GM12875 (cell line): ENCODE measurements at regions not wholly inside any gene's neighbourhood (a gene's known extent, or its start where the extent isn't known, plus 50 kb on each side); places are given as distances from the start of the nearest gene placed in this dataset.
"Not testable (repeated sequence)": the region's sequence is repeated elsewhere in the genome, so short reads cannot be mapped to it uniquely, and the experiment has no call there.

Source experiments
- H3K4me3 ChIP-seq: one replicate; pipeline ENCODE4 v1.5.1; 2011; ENCODE audit warnings: low read depth, low read length, control low read depth
- CTCF ChIP-seq: IDR thresholded peaks from 2 replicates; pipeline ENCODE4 v1.5.1; 2011; ENCODE audit warnings: low read depth, mild to moderate bottlenecking, control low read depth, inconsistent platforms, low read length, moderate library complexity, borderline replicate concordance; ENCODE audit not compliant: insufficient read depth

- no peak for TF ChIP-seq CTCF
- H3K4me3 ChIP-seq: no peak overlapping the region
Measured at GRCh38 chrX:123087326-123087725, 96.8 kb upstream of the GRIA3 start.

GRCh38 chrX:123088331-123088730 lies 95.7 kb upstream of the GRIA3 start:
- H3K4me3 ChIP-seq: no peak overlapping the region
- TF ChIP-seq CTCF: no peak

DNA sequence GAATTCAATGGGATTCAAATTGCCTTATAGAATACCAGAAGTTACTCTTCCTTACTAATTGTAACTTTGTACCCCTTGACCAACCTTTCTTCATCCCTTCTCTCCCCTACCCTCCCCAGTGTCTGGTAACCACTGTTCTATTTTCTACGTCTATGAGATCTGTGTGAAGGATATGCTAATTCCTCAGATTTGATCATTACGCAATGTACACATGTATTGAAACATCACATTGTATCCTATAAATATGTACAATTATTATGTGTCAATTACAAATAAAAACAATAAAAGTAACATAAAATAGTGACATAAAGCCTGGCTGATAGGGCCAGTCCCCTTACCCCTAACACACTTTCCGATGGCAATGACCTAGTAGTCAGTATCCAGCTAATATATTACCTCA lies 95.1 kb upstream of the GRIA3 start:
- H3K4me3 ChIP-seq: no peak overlapping the region
- TF ChIP-seq CTCF: no peak

GRCh38 chrX:123093792-123094191 lies 90.3 kb upstream of the GRIA3 start:
- no peak for TF ChIP-seq CTCF
- H3K4me3 ChIP-seq: no peak overlapping the region

GRCh38 chrX:123108513-123109427 lies 75.3 kb upstream of the GRIA3 start:
- TF ChIP-seq CTCF: no peak

GRCh38 chrX:123121241-123121640 lies 62.8 kb upstream of the GRIA3 start:
- no peak for TF ChIP-seq CTCF

More at GRCh38 chrX:123108513-123109427, 75.3 kb upstream of the GRIA3 start:
- H3K4me3 ChIP-seq: no peak overlapping the region

DNA sequence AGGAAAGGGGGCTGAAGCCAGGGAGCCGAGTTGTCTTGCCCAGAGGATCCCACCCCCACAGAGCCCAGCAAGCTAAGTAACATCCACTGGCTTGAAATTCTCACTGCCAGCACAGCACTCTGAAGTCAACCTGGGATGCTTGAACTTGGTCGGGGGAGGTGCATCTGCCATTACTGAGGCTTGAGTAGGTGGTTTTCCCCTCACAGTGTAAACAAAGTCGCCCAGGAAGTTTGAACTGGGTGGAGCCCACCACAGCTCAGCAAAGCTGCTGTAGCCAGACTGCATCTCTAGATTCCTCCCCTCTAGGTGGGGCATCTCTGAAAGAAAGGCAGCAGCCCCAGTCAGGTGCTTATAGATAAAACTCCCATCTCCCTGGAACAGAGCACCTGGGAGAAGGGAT lies 54.3 kb upstream of the GRIA3 start:
- H3K4me3 ChIP-seq: not testable (repeated sequence)

More at GRCh38 chrX:123121241-123121640, 62.8 kb upstream of the GRIA3 start:
- no peak overlapping the region for H3K4me3 ChIP-seq
